Vagina (tissue), 2 donors: ENCODE measurements at regions not wholly inside any gene's neighbourhood (a gene's known extent, or its start where the extent isn't known, plus 50 kb on each side); places are given as distances from the start of the nearest gene placed in this dataset.

Experiments
- CTCF ChIP-seq, 3 experiments: fragments of 450-650 bp in 2 of 3; fragments of 200-600 bp in 1 of 3; sonication (generic) in 1 of 3; IDR thresholded peaks; one replicate each; pipeline ENCODE4 v1.5.1; 2017 to 2019; ENCODE audit warnings: antibody characterized with exemption in 3 of 3, mild to moderate bottlenecking in 2 of 3, moderate library complexity in 2 of 3
- POLR2AphosphoS5 ChIP-seq, 2 donors: sonication (generic); formaldehyde crosslinking; IDR thresholded peaks; one replicate each; pipeline ENCODE4 v1.9.0; 2017; ENCODE audit warnings: antibody characterized with exemption in 2 of 2, mild to moderate bottlenecking in 2 of 2, low read depth in 1 of 2; ENCODE audit not compliant: insufficient read depth in 1 of 2

GRCh38 chr5:74356009-74356695, 284.4 kb downstream of the ENC1 start:
- no peak for TF ChIP-seq CTCF (IDR thresholded peaks at IDR 0.05)
- TF ChIP-seq POLR2AphosphoS5 (IDR thresholded peaks at IDR 0.05; ENCODE audit: insufficient read depth in 1 of 2, low read depth in 1 of 2): no peak
